ENCODE measurements at regions not wholly inside any gene's neighbourhood (a gene's known extent, or its start where the extent isn't known, plus 50 kb on each side); places are given as distances from the start of the nearest gene placed in this dataset.
A peak's percentile ranks its signal among the peaks of the same experiment; 100 is the strongest.

DNA sequence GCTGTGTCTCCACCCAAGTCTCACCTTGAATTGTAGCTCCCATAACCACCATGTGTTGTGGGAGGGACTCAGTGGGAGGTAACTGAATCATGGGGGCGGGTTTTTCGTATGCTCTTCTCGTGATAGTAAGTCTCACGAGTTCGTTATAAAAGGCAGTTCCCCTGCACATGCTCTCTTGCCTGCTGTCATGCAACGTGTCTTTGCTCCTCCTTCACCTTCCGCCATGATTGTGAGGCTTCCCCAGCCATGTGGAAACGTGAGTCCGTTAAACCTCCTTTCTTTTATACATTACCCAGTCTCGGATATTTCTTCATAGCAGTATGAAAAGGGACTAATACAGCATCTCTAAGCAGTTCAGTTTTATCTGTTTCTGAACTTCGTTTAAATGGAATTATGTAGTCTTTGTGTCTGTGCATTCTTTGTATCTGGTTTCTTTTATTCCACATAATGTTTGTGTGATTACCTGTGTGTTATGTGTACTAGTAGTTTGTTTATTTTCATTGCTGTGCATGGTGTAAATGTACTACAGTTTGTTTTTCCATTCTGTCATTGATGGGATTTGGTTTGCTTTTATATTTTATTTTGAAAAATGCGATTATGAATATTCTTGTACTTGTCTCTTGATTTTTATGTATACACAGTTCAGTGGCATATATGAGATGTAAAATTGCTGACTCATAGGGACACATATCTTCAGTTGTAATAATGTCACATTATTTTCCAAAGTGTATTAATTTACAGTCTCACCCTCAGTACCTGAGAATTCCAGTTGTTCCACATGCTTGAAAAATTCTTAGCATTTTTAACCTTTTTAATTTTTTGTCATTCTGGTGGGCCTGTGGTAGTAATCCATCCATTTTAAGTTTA is 304.9 kb downstream of the GBA3 start (continued):
- no peak for TF ChIP-seq PATZ1 (CRISPR knock-in tag; IDR thresholded peaks at IDR 0.05; ENCODE audit: borderline replicate concordance)
- TF ChIP-seq, protein P1, sequence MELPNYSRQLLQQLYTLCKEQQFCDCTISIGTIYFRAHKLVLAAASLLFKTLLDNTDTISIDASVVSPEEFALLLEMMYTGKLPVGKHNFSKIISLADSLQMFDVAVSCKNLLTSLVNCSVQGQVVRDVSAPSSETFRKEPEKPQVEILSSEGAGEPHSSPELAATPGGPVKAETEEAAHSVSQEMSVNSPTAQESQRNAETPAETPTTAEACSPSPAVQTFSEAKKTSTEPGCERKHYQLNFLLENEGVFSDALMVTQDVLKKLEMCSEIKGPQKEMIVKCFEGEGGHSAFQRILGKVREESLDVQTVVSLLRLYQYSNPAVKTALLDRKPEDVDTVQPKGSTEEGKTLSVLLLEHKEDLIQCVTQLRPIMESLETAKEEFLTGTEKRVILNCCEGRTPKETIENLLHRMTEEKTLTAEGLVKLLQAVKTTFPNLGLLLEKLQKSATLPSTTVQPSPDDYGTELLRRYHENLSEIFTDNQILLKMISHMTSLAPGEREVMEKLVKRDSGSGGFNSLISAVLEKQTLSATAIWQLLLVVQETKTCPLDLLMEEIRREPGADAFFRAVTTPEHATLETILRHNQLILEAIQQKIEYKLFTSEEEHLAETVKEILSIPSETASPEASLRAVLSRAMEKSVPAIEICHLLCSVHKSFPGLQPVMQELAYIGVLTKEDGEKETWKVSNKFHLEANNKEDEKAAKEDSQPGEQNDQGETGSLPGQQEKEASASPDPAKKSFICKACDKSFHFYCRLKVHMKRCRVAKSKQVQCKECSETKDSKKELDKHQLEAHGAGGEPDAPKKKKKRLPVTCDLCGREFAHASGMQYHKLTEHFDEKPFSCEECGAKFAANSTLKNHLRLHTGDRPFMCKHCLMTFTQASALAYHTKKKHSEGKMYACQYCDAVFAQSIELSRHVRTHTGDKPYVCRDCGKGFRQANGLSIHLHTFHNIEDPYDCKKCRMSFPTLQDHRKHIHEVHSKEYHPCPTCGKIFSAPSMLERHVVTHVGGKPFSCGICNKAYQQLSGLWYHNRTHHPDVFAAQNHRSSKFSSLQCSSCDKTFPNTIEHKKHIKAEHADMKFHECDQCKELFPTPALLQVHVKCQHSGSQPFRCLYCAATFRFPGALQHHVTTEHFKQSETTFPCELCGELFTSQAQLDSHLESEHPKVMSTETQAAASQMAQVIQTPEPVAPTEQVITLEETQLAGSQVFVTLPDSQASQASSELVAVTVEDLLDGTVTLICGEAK (IDR thresholded peaks at IDR 0.05): no peak
- TF ChIP-seq, protein P1 (CRISPR knock-in tag; IDR thresholded peaks at IDR 0.05): no peak
- TF ChIP-seq SMARCB1 (IDR thresholded peaks at IDR 0.05; ENCODE audit: insufficient read length, low read depth): no peak
- no peak for TF ChIP-seq MCM3 (IDR thresholded peaks at IDR 0.05)
- no peak for TF ChIP-seq THRAP3 (IDR thresholded peaks at IDR 0.05; ENCODE audit: borderline replicate concordance)
- no peak for TF ChIP-seq ZNF12 (CRISPR knock-in tag; IDR thresholded peaks at IDR 0.05)
- peak; percentile 72 for TF ChIP-seq MAFF (IDR thresholded peaks at IDR 0.05; ENCODE audit: low read length)
- TF ChIP-seq RAD21 (CRISPR knock-in tag; conservative IDR thresholded peaks at IDR 0.05 in 1 of 2, IDR thresholded peaks at IDR 0.05 in 1 of 2): no peak
- peak in 2 of 3 experiments; percentile 61 to 87 for TF ChIP-seq YY1 (IDR thresholded peaks at IDR 0.05; ENCODE audit: borderline replicate concordance in 1 of 3, control insufficient read depth in 1 of 3, extremely low read depth in 1 of 3, insufficient read depth in 3 of 3, insufficient read length in 1 of 3, insufficient replicate concordance in 2 of 3, low read depth in 1 of 3, low read length in 2 of 3)
- TF ChIP-seq CREB3L1 (IDR thresholded peaks at IDR 0.05; ENCODE audit: borderline replicate concordance, low read depth): peak; percentile 64; the same call in 1 of the 2 replicates
- TF ChIP-seq BHLHE40 (IDR thresholded peaks at IDR 0.05; ENCODE audit: low read length): peak; percentile 39; the same call in 1 of the 2 replicates
- peak; percentile 89 for TF ChIP-seq MAFG (tag; conservative IDR thresholded peaks at IDR 0.05)
- TF ChIP-seq ZNF232 (CRISPR knock-in tag; IDR thresholded peaks at IDR 0.05): no peak

Data from K562 (cell line).